Testis (tissue), 2 donors: ENCODE measurements at regions not wholly inside any gene's neighbourhood (a gene's known extent, or its start where the extent isn't known, plus 50 kb on each side); places are given as distances from the start of the nearest gene placed in this dataset.

Source experiments
- DNase-seq: peaks from one replicate; pipeline ENCODE4 v3.0.0-alpha.2; 2019
- H3K27ac ChIP-seq, 2 donors: fragments of 200-600 bp; sonication (generic); one replicate each; pipeline ENCODE4 v1.5.1; 2019
- H3K27me3 ChIP-seq: fragments of 200-600 bp; sonication (generic); one replicate; pipeline ENCODE4 v1.5.1; 2019
- H3K36me3 ChIP-seq: fragments of 200-600 bp; sonication (generic); one replicate; pipeline ENCODE4 v1.5.1; 2017; ENCODE audit warnings: low read depth; ENCODE audit errors: missing control alignments
- H3K4me1 ChIP-seq: fragments of 200-600 bp; sonication (generic); one replicate; pipeline ENCODE4 v1.5.1; 2019
- H3K4me3 ChIP-seq, 2 donors: fragments of 200-600 bp; sonication (generic); one replicate each; pipeline ENCODE4 v1.5.1; 2017 to 2019
- H3K9me3 ChIP-seq: fragments of 200-600 bp; sonication (generic); one replicate; pipeline ENCODE4 v1.5.1; 2017
- POLR2A ChIP-seq: fragments of 450-650 bp; IDR thresholded peaks from one replicate; pipeline ENCODE4 v1.6.1; 2017; ENCODE audit warnings: antibody characterized with exemption, mild to moderate bottlenecking, moderate library complexity
- WGBS, 2 donors: methylation state at CpG; one replicate each; pipeline ENCODE4 v1.1.5; 2018; 5-methylcytosine and 5-hydroxymethylcytosine counted together
- intact Hi-C: fragments of 100-400 bp; cut with DNase I; formaldehyde crosslinking; loops from one replicate; pipeline ENCODE4 v1.15.1; 2023; ENCODE audit warnings: low total_unique reads
- TF ChIP-seq, protein P1 (sequence below), 3 experiments: fragments of 450-650 bp in 2 of 3; fragments of 200-600 bp in 1 of 3; sonication (generic) in 1 of 3; IDR thresholded peaks; one replicate each; pipeline ENCODE4 v1.5.1; 2016 to 2019; ENCODE audit warnings: antibody characterized with exemption in 3 of 3, mild to moderate bottlenecking in 2 of 3, moderate library complexity in 1 of 3

DNA sequence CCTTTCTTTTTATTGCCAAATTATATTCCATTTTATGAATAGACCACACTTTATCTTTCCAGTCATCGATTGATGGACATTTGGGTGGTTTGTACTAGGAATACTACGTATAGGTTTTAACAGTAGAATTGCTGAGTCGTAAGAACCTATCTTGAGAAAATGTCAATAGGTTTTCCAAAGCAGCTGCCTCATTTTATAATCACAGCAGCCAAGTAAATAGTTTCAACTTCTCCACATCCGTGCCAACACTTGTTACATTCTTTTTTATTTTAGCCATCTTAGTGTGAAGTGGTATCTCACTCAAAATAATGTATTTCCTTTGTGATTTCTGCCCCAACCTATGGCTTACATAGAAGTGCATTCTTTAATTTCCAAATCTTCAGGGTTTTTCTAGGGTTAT is 479.2 kb downstream of the CDH26 start:
- H3K4me1 ChIP-seq = peaks cover 7% of the 10 kb centered on the region
- no peak overlapping the region for H3K4me3 ChIP-seq
- DNase-seq = no peak
- H3K27me3 ChIP-seq = no peaks in the 10 kb centered on the region
- intact Hi-C loops = no loop called here
- no peak for TF ChIP-seq POLR2A
- TF ChIP-seq, protein P1, sequence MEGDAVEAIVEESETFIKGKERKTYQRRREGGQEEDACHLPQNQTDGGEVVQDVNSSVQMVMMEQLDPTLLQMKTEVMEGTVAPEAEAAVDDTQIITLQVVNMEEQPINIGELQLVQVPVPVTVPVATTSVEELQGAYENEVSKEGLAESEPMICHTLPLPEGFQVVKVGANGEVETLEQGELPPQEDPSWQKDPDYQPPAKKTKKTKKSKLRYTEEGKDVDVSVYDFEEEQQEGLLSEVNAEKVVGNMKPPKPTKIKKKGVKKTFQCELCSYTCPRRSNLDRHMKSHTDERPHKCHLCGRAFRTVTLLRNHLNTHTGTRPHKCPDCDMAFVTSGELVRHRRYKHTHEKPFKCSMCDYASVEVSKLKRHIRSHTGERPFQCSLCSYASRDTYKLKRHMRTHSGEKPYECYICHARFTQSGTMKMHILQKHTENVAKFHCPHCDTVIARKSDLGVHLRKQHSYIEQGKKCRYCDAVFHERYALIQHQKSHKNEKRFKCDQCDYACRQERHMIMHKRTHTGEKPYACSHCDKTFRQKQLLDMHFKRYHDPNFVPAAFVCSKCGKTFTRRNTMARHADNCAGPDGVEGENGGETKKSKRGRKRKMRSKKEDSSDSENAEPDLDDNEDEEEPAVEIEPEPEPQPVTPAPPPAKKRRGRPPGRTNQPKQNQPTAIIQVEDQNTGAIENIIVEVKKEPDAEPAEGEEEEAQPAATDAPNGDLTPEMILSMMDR (IDR thresholded peaks at IDR 0.05) = no peak
- 71 to 96% methylated on average over 4 of the region's 4 CpGs for WGBS, 2 donors
- H3K36me3 ChIP-seq = no peaks in the 10 kb centered on the region
- no peaks in the 10 kb centered on the region for H3K9me3 ChIP-seq
- no peak overlapping the region for H3K27ac ChIP-seq

DNA sequence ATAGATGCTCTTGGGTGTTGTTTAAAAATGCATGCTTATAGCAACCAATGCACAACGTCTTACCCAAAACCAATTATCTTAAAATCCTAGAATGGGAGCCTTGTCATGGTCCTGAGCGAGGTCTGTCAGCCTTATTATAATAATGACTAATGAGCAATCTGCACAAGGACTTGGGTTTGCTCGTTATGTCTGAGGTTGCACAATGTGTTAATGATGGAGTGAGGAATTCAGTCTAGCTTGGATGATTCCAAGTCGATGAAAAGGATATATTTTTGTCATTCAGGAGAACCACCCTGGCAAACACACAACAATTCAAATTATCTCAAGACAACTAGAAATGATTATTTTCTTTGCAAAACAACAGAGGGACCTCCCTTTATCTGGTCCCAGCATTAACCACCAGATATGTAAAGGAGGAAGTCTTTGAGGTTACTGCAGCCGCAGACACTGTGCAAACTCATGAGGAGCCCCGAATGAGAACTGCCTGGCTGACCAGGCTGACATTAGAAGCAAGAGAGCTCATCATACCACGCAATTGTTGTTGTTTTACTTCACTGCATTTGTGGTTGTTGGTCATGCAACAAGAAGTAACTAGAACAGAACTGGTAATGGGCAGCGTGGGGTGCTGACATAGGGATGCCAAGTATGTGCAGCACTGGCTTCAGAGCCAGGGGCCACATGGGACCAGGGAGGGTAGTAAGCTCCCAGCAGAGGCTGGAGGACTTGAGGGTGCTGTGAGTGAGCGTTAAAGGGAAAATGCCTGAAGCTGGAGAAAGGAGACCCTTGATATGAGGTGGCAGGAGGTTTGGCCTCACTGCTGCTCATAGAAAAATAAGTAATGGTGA is 488.3 kb downstream of the CDH26 start:
- no peaks in the 10 kb centered on the region for H3K4me1 ChIP-seq
- 72 to 76% methylated on average over 9 of the region's 9 CpGs for WGBS, 2 donors
- H3K9me3 ChIP-seq = no peaks in the 10 kb centered on the region
- H3K27me3 ChIP-seq = no peaks in the 10 kb centered on the region
- no peak overlapping the region for H3K4me3 ChIP-seq
- intact Hi-C loops = no loop called here
- TF ChIP-seq, protein P1 (IDR thresholded peaks at IDR 0.05) = no peak
- TF ChIP-seq POLR2A = no peak
- H3K27ac ChIP-seq = no peak overlapping the region
- no peaks in the 10 kb centered on the region for H3K36me3 ChIP-seq
- DNase-seq = no peak

- DNase-seq = no peak
- intact Hi-C loops = no loop called here
- H3K9me3 ChIP-seq = no peaks in the 10 kb centered on the region
- H3K4me1 ChIP-seq = no peaks in the 10 kb centered on the region
- no peak overlapping the region for H3K27ac ChIP-seq
- no peak for TF ChIP-seq POLR2A
- TF ChIP-seq, protein P1 (IDR thresholded peaks at IDR 0.05) = no peak
- no peaks in the 10 kb centered on the region for H3K27me3 ChIP-seq
- WGBS, 2 donors = 58 to 75% methylated on average over 2 to 3 of the region's 3 CpGs
- no peaks in the 10 kb centered on the region for H3K36me3 ChIP-seq
- no peak overlapping the region for H3K4me3 ChIP-seq
These were observed 489.5 kb downstream of the CDH26 start for GRCh38 chr20:60447703-60448102.

DNA sequence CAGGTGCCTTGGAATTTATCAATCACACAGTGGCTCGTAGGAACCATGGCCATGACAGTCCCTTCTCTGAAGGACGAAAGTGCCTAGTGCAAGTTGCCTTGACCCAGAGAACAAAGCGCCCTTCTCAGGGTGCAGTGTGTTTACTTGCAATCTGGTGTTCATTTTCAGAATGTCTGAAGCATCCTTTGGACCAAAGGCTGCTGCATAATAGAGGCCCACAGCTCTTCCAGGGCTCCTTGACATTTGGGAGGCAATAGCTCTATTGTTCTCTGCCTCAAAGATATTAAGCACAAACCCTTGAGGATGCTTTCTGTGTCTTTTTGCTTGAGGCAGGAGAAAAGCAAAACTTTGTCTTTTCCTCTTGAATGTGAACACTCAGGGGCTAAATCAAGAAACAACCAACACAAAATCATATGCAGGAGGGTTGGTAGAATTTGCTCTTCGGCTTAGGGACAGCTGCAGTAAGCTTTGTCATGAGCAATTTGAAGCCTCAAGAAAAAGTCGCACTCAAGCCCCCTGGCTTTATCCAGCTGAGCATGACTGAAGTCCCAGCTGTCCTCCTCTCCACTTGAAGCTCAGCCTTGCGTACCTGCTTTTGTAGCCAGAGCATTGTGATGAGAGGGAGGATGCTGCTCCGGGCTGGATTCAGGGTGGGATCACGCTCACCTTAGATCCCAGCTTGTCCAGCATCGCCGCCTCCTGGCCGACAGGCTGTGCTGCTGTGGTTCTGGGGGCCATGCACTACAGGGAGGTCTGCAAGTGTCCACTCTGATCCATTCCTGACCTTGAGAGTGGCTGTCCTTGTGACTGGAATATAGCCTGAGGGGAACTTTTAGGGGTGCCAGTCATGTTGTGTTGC is 495.4 kb downstream of the CDH26 start:
- 73 to 80% methylated on average over 11 of the region's 11 CpGs for WGBS, 2 donors
- no peak overlapping the region for H3K4me3 ChIP-seq
- H3K27me3 ChIP-seq = no peaks in the 10 kb centered on the region
- intact Hi-C loops = no loop called here
- no peak overlapping the region for H3K27ac ChIP-seq
- H3K9me3 ChIP-seq = no peaks in the 10 kb centered on the region
- no peak for TF ChIP-seq POLR2A
- TF ChIP-seq, protein P1 (IDR thresholded peaks at IDR 0.05) = no peak
- no peaks in the 10 kb centered on the region for H3K4me1 ChIP-seq
- DNase-seq = no peak
- no peaks in the 10 kb centered on the region for H3K36me3 ChIP-seq
